ENCODE measurements at regions not wholly inside any gene's neighbourhood (a gene's known extent, or its start where the extent isn't known, plus 50 kb on each side); places are given as distances from the start of the nearest gene placed in this dataset.
"Not testable (repeated sequence)": the region's sequence is repeated elsewhere in the genome, so short reads cannot be mapped to it uniquely, and the experiment has no call there.

DNA sequence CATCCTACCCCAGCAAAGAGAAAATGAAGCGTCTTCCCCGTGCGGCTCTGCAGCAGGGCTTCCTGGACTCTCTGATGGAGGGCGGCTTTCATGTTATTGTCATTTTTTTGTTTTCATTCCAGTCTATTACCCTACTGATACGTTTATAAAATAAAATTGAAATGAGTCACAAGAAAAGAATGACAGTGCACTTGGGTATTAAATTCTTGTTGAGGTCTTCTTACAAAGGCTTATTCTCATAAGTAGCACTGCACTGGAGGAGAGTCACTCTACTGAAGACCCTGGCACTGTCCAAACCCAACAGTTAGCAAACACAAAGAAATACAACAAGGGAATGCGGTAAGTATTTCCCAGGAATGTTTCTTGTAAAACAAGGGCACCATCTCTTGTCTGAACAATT lies 379.3 kb downstream of the MAFB start:
- DNase-seq: no peak

GRCh38 chr20:40307997-40308396 lies 381.0 kb downstream of the MAFB start:
- no peak for DNase-seq

- no peak for DNase-seq
These were observed 381.8 kb downstream of the MAFB start for GRCh38 chr20:40307268-40307667.

GRCh38 chr20:40305303-40305702 lies 383.7 kb downstream of the MAFB start:
- no peak for DNase-seq

- DNase-seq: no peak
These were observed 384.9 kb downstream of the MAFB start for GRCh38 chr20:40304119-40304613.

DNA sequence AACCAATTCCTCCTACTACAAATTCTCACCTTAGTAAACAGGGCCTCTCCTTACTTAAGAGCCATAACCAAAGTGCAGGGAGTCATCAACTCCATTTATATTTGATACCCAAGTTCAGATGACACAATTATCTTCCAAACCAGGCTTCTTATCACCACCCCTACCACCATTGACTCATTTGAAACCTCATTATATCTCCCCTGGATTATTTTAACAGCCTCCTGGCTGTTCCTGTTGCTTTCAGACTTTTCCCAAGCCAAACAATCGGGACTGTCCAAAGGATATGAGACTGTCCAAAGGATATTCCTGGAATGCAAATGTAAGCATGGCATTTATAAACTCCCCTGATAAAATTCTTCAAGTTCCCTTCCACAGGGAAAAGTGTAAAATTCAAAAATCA lies 394.3 kb downstream of the MAFB start:
- DNase-seq: no peak

DNA sequence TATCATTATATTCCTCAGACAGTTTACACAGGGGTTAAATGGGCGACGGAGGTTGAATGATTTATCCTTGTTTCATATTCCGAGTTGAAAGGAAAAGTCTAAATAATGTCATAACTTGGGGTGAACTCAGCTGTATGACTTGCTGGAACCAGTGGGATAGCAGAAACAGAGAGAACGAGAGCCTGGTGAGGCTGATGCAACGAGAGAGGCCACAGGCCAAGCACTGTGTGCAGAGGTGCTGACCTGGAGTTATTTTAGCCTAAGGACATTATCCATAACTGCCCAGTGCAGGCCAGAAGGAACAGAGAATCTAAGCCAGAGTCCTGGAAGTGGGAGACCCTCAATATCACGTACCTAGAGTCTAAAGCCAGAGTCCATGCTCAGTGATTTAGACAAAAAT lies 394.9 kb downstream of the MAFB start:
- no peak for DNase-seq

DNA sequence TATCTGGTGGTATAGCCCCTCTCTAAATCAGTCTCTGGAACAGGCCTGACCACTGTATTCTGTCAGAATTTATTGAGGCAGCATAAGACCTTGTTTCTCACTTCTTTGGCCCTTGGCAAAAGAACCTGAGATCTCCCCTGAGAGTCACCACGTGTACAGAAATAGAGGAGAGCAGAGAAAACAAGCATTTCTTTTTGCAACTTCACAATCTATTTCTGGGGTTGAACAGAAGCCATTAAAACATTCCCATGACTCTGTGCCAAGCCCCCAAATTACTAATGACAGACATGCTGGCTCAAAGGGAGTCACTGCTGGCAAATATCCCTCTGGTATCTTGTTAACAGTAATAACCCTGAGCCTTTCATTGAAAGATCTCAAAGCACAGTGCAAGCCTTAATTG lies 395.3 kb downstream of the MAFB start:
- DNase-seq: no peak

DNA sequence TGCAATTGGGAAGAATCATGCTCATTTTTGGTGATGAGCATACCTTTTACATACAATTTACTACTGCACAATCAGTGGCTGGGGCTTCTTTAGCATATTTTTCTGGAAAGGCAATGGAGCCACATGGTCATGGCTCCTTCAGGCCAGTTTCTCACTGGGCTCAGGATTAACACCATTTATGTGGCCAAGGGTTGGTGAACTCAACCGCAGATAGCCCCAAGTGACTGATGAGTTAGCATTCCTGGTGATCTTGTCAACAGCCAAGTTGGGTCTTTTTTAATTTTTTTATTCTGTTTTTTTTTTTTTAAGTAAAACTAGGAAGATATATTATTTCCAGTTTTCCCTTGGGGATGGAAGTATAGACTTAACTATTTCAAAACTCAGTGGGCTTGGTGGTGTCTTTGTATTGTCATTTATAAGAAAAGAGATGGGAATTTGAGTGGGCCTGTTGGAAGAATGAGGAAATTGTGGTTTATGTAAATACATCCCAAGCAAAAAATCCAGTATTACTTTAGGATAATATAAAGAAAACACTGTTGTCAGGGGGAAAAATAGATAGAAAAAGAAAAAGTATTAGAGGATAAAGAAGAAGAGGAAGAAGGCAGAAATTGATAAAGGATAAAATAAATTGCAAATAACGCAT lies 397.4 kb downstream of the MAFB start:
- no peak for DNase-seq

GRCh38 chr20:40287683-40288082 lies 401.4 kb downstream of the MAFB start:
- no peak for DNase-seq

DNA sequence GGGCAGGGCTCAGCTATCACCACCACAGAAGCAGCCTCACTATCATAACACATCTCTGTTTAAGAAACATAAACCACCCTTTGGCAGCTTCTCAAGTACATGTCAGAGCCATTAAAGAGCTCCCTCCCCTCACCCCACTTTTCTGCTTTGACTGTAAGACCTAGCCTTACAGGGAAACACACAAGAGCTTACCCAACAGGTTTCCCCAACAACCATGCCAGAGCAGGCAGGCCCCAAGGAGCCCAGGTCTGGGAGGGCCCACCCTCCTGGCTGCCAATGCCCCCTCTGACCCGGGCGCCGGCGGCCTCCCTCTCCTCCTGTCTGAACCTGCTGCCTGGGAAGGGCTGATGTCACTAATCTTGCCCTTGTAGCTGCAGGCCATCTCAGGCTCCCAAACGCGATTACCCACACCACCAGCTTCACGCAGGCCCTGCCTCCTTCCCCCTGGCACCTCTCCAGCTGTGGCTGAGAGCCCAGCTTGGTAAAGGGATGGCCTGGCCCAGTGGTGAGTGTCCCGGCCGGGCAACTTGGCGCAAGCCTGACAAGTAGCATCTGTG lies 402.0 kb downstream of the MAFB start:
- no peak for DNase-seq

DNA sequence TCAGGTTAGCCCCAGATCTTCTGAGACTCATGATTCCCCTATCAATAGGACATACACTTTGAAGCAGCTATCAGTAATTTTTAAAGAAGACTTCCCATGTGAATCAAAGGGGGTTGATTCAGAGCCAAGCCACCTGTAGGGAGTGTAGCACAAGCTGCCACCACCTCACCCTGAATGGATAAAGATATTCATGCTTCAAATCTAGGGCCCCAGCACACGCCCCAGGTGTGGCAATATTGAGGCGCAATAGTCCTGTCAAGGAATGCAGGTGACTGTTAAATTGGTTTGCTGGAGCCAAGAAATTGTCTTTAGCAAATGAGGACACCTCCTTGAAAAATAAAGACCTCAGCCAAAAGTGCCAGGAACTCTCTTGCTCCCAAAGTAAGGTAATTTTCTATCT lies 404.4 kb downstream of the MAFB start:
- no peak for DNase-seq

GRCh38 chr20:40283689-40284088 lies 405.3 kb downstream of the MAFB start:
- no peak for DNase-seq

- DNase-seq: no peak
These were observed 406.1 kb downstream of the MAFB start for GRCh38 chr20:40282941-40283340.

DNA sequence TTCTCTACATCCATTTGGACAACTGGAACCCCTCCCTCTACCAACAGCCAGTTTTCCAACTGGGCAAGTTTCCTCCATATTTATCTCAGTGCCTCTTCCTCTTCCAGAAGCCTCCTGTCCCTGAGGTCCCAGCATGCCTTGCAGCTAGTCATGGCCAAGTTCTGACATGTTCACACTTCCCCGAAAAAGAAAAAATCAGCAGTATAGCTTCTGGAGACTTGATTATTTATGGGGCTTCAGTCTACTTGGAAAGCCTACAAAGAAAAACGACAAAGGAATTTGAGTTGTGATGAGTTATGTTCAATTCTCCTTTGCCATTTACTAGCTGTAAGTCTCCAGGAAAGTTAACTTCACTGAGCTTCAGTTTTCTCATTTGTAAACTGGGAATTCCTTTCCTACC lies 406.5 kb downstream of the MAFB start:
- no peak for DNase-seq

- DNase-seq: no peak
These were observed 408.4 kb downstream of the MAFB start for GRCh38 chr20:40280616-40281015.

GRCh38 chr20:40279390-40279789 lies 409.6 kb downstream of the MAFB start:
- DNase-seq: no peak

DNA sequence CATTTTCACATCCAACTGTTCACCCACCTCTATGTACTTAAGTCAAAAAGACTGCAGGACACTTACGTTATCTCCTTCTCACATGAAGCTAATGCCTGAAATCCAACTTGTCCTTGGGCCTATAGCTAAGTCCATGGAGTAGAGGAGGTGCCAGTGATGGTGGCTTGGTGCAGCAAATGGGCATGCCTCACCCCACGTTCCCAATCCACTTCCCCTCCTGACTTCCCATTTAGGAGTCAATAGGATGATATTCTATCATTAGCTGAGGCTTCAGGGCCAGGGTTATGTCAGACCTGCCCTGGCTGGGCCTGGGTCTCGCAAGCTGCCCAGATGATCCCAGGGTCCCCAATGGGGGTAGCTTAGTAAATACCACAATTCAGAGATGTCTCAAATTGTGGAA lies 410.4 kb downstream of the MAFB start:
- no peak for DNase-seq

DNA sequence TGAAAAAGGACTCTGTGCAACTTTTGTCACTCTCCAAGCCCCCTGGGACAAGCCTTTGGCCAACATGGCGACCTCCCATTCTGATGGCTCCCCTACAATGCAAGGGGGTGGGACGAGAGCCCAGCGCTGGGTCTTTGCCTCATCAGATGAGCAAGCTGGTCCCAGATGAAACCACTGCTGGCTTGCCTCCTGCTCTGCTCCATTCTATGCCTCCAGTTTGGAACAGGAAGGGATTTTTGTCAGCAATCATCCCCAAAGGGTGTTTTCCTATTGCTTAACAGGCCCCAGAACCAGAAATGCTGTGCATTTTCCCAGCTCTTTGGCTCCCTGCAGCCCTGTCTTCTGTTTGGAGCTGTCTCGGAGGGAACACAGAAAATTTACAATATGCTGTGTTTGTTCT lies 412.7 kb downstream of the MAFB start:
- no peak for DNase-seq

GRCh38 chr20:40275738-40276137 lies 413.3 kb downstream of the MAFB start:
- no peak for DNase-seq

DNA sequence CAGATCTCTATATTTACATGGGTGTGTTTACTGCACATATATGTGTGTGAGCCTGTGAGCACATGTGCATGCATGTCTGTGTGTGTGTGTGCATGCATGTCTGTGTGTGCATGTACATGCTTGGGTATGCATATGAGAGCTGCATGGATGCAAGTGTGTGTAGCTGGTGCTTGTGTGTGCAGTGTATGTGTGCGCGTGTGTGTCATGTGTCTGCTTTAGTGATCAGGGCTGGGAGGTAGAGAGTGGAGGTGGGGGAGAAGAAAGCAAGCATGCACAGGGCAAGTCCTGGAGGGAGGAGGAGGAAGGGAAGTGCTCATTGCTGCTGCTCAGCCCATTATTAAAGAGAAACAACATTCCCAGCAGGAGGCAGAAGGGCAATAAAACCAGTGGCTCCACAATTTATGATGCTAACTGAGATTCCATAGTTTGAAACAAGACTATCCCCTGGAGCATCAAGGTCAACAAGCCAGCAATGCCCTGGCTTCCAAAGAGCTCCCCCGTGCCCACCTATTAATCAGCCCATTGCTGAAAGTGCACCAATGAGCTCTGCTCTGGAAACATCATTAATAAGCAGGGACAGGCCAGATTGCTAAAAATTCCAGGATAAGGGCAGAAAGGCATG lies 414.0 kb downstream of the MAFB start:
- DNase-seq: no peak

DNA sequence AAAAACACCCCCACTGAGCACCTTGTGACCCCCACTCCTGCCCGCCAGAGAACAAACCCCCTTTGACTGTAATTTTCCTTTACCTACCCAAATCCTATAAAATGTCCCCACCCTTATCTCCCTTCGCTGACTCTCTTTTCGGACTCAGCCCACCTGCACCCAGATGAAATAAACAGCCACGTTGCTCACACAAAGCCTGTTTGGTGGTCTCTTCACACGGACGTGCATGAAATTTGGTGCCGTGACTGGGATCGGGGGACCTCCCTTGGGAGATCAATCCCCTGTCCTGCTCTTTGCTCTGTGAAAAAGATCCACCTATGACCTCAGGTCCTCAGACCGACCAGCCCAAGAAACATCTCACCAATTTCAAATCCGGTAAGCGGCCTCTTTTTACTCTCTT lies 419.8 kb downstream of the MAFB start:
- not testable (repeated sequence) for DNase-seq

GRCh38 chr20:40268321-40269075 lies 420.5 kb downstream of the MAFB start:
- DNase-seq: no peak

Data from stimulated activated CD4-positive, alpha-beta T cell treated with anti-CD3 and anti-CD28 coated beads, Interleukin-4, amount 100 ng/mL, for 24 hours (primary cell).